NCI-H146 treated with DMSO at 0.1 percent for 48 hours (cell line): ENCODE measurements at regions not wholly inside any gene's neighbourhood (a gene's known extent, or its start where the extent isn't known, plus 50 kb on each side); places are given as distances from the start of the nearest gene placed in this dataset.

Experiments
- DNase-seq: peaks from one replicate; lab custom pipeline; 2025; ENCODE audit not compliant: unreplicated experiment; lab: John Stamatoyannopoulos, UW

GRCh38 chr7:46015107-46015868, 94.2 kb upstream of the IGFBP3 start:
- no peak for DNase-seq

GRCh38 chr7:46011501-46011900, 90.4 kb upstream of the IGFBP3 start:
- DNase-seq: no peak

GRCh38 chr7:46011059-46011458, 90.0 kb upstream of the IGFBP3 start:
- no peak for DNase-seq

- DNase-seq: no peak
Observed at GRCh38 chr7:46009211-46009610, 88.1 kb upstream of the IGFBP3 start.

- no peak for DNase-seq
Observed at GRCh38 chr7:46007990-46008643, 87.0 kb upstream of the IGFBP3 start.

- no peak for DNase-seq
Observed at GRCh38 chr7:46007194-46007593, 86.1 kb upstream of the IGFBP3 start.

GRCh38 chr7:46006723-46007122, 85.7 kb upstream of the IGFBP3 start:
- DNase-seq: no peak

- DNase-seq: no peak
Observed at GRCh38 chr7:46006212-46006611, 85.1 kb upstream of the IGFBP3 start.

GRCh38 chr7:46004965-46005364, 83.9 kb upstream of the IGFBP3 start:
- no peak for DNase-seq

GRCh38 chr7:46003896-46004875, 83.1 kb upstream of the IGFBP3 start:
- no peak for DNase-seq

- no peak for DNase-seq
Observed at GRCh38 chr7:46003161-46003560, 82.1 kb upstream of the IGFBP3 start.

GRCh38 chr7:46000513-46000912, 79.4 kb upstream of the IGFBP3 start:
- DNase-seq: no peak

GRCh38 chr7:45999541-45999940, 78.5 kb upstream of the IGFBP3 start:
- DNase-seq: no peak

GRCh38 chr7:45998506-45998905, 77.4 kb upstream of the IGFBP3 start:
- no peak for DNase-seq

- no peak for DNase-seq
Observed at GRCh38 chr7:45993621-45994020, 72.5 kb upstream of the IGFBP3 start.

- no peak for DNase-seq
Observed at GRCh38 chr7:45992826-45993225, 71.8 kb upstream of the IGFBP3 start.

- no peak for DNase-seq
Observed at GRCh38 chr7:45990276-45990675, 69.2 kb upstream of the IGFBP3 start.

- DNase-seq: no peak
Observed at GRCh38 chr7:45988405-45989057, 67.5 kb upstream of the IGFBP3 start.

GRCh38 chr7:45987521-45988290, 66.6 kb upstream of the IGFBP3 start:
- DNase-seq: no peak
